Panc1 (cell line): ENCODE measurements at regions not wholly inside any gene's neighbourhood (a gene's known extent, or its start where the extent isn't known, plus 50 kb on each side); places are given as distances from the start of the nearest gene placed in this dataset.
"Not testable (repeated sequence)": the region's sequence is repeated elsewhere in the genome, so short reads cannot be mapped to it uniquely, and the experiment has no call there.

ENCODE experiments used
- ATAC-seq: fragments of 200-7000 bp; cut with Tn5 transposase; 2 replicates; pipeline ENCODE4 v1.9.1; 2020; ENCODE audit warnings: mild to moderate bottlenecking, moderate library complexity
- BruUV-seq: library from RNA; stranded (reverse); fragments of 400-500 nt; replicated peaks from 2 replicates; lab custom pipeline; 2021; lab: Mats Ljungman, UMichigan
- CTCF ChIA-PET: fragments of 300-600 bp; sonication (Branson Sonifier 250); formaldehyde crosslinking; loops from one replicate; lab custom pipeline; 2022; ENCODE audit warnings: antibody characterized with exemption; lab: Charles Lee
- POLR2A ChIA-PET: fragments of 300-600 bp; sonication (Branson Sonifier 250); formaldehyde crosslinking; loops from one replicate; lab custom pipeline; 2022; ENCODE audit warnings: antibody characterized with exemption; lab: Charles Lee
- DNase-seq: peaks from one replicate; pipeline ENCODE4 v3.0.0-alpha.2; 2010; ENCODE audit warnings: low read depth, low spot score
- H3K27ac ChIP-seq: 2 replicates; pipeline ENCODE4 v1.5.1; 2011; ENCODE audit warnings: mild to moderate bottlenecking, low read length, inconsistent platforms
- H3K27me3 ChIP-seq: fragments of 200-500 bp; sonication (Bioruptor generic); 2 replicates; pipeline ENCODE4 v1.6.0; 2014; ENCODE audit warnings: low read length, inconsistent platforms; ENCODE audit not compliant: control insufficient read depth, insufficient read depth
- H3K36me3 ChIP-seq: fragments of 200-500 bp; sonication (Bioruptor generic); 2 replicates; pipeline ENCODE4 v1.5.1; 2014; ENCODE audit warnings: inconsistent platforms, mild to moderate bottlenecking, low read length, moderate library complexity; ENCODE audit not compliant: control insufficient read depth, insufficient read depth
- H3K4me1 ChIP-seq: 2 replicates; pipeline ENCODE4 v1.5.1; 2011; ENCODE audit warnings: inconsistent platforms, mild to moderate bottlenecking, low read length, moderate library complexity; ENCODE audit not compliant: control insufficient read depth, insufficient read depth
- H3K4me3 ChIP-seq, 2 experiments: 2 replicates each; pipeline ENCODE4 v1.5.1; 2011 to 2012; ENCODE audit warnings: low read depth in 2 of 2, low read length in 2 of 2, mild to moderate bottlenecking in 2 of 2, inconsistent platforms in 1 of 2, moderate library complexity in 1 of 2
- H3K9me3 ChIP-seq: fragments of 200-500 bp; sonication (Bioruptor generic); 2 replicates; pipeline ENCODE4 v1.5.1; 2014; ENCODE audit warnings: low read depth, mild to moderate bottlenecking, inconsistent platforms, low read length, moderate library complexity; ENCODE audit not compliant: control insufficient read depth, insufficient read depth
- POLR2AphosphoS5 ChIP-seq: IDR thresholded peaks from 2 replicates; pipeline ENCODE4 v1.6.1; 2012; ENCODE audit warnings: mild to moderate bottlenecking, low read depth, low read length, moderate library complexity
- REST ChIP-seq, 2 experiments: IDR thresholded peaks; 2 replicates each; pipeline ENCODE4 v1.6.1; 2011 to 2012; ENCODE audit warnings: low read depth in 2 of 2, control low read depth in 1 of 2, low read length in 1 of 2, mild to moderate bottlenecking in 1 of 2, moderate library complexity in 1 of 2; ENCODE audit not compliant: insufficient read depth in 1 of 2
- SIN3A ChIP-seq: IDR thresholded peaks from 2 replicates; pipeline ENCODE4 v1.6.1; 2012; ENCODE audit warnings: low read depth, mild to moderate bottlenecking, low read length, moderate library complexity, borderline replicate concordance; ENCODE audit not compliant: insufficient read depth
- TCF7L2 ChIP-seq: IDR thresholded peaks from 2 replicates; pipeline ENCODE4 v1.6.1; 2011; ENCODE audit warnings: mild to moderate bottlenecking, low read depth, low read length, inconsistent platforms
- in situ Hi-C: cut with HindIII; loops from 2 replicates; pipeline ENCODE4 v1.10.0; 2016; ENCODE audit warnings: low sequenced_read_pairs, low pct_unique_long_range_greater_than_20kb
- intact Hi-C: fragments of 100-400 bp; cut with micrococcal nuclease; formaldehyde crosslinking; loops from one replicate; pipeline ENCODE4 v1.10.0; 2022; ENCODE audit not compliant: unreplicated experiment
- TF ChIP-seq, protein P1 (sequence below): fragments of 450-650 bp; IDR thresholded peaks from 2 replicates; pipeline ENCODE4 v1.5.1; 2017; ENCODE audit warnings: mild to moderate bottlenecking

DNA sequence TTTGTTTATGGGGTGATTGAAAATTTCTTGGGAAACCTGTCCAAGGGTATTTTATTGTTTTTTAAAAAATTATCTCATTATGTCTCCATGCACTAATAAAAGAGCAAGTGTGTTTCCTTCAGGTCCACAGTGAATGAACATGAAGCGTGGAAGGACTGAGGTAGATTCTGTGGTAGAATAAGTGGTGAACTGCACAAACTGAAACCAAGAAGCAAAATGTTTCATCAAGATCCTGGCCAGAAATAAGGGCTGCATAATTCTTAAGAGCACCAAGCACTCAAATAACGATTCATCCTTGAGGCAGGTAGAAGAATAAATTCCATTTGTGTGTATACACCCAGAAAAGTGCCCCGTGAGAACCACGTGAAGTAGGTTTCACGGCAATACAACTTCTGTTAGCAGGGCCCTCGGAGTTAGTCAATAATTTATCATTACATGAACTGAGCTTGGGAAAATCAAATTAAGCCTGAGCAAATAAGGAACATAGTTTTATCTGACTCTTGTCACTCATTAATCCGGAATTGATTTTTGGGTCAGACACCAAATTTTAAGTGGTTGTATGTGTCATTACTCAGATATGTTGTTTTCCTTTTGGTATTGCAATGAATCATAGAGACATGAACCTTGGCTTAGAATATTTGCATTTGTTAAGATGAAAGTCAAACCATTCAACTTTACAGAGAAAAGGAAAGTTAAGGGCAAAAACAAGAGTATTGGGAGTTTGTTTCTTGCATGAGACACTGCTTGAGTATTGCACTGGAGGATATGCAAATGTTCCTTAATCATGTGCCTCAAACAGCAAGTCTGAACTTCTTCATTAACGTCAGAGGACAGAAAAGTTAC lies 472.6 kb upstream of the NETO1 start:
- CTCF ChIA-PET: no interaction called here
- DNase-seq (no peak), ATAC-seq (no peak)
- Histone ChIP-seq H3K27me3 (no peaks in the 10 kb centered on the region), H3K4me3 (no peak overlapping the region), H3K4me1 (no peaks in the 10 kb centered on the region), H3K27ac (no peak overlapping the region), H3K36me3 (no peaks in the 10 kb centered on the region), H3K9me3 (no peaks in the 10 kb centered on the region)
- no peak for TF ChIP-seq TCF7L2
- TF ChIP-seq, protein P1, sequence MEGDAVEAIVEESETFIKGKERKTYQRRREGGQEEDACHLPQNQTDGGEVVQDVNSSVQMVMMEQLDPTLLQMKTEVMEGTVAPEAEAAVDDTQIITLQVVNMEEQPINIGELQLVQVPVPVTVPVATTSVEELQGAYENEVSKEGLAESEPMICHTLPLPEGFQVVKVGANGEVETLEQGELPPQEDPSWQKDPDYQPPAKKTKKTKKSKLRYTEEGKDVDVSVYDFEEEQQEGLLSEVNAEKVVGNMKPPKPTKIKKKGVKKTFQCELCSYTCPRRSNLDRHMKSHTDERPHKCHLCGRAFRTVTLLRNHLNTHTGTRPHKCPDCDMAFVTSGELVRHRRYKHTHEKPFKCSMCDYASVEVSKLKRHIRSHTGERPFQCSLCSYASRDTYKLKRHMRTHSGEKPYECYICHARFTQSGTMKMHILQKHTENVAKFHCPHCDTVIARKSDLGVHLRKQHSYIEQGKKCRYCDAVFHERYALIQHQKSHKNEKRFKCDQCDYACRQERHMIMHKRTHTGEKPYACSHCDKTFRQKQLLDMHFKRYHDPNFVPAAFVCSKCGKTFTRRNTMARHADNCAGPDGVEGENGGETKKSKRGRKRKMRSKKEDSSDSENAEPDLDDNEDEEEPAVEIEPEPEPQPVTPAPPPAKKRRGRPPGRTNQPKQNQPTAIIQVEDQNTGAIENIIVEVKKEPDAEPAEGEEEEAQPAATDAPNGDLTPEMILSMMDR: no peak
- TF ChIP-seq SIN3A: no peak
- TF ChIP-seq POLR2AphosphoS5: no peak
- TF ChIP-seq REST (IDR thresholded peaks at IDR 0.05; ENCODE audit: insufficient read depth in 1 of 2, low read depth in 2 of 2, low read length in 1 of 2): no peak
- POLR2A ChIA-PET: no interaction called here
- in situ Hi-C loops: no loop called here
- intact Hi-C loops: no loop called here
- no TSS peak for BruUV-seq

DNA sequence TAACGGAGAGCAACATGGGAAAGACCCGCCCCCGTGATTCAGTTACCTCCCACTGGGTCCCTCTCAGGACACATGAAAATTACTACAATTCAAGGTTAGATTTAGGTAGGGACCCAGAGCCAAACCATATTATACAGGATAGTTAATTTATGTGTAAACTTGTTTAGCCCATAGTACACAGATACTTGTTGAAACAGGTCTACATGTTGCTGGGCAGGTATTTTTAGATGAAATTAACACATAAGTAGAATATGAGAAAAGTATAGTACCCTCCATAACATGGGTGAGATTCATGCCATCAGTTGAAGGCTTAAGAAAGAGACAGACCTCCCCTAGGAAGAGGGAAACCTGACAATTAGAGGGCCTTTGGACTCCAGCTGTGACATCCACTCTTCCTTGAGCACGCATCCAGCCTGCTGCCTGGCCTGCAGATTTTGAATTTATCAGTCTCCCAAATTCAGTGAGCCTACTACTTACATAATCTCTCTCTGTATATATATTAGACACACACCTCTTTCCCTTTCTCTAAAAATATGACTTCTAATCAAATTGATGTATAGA lies 463.5 kb upstream of the NETO1 start:
- TF ChIP-seq REST (IDR thresholded peaks at IDR 0.05; ENCODE audit: insufficient read depth in 1 of 2, low read depth in 2 of 2, low read length in 1 of 2): no peak
- TF ChIP-seq, protein P1: no peak
- TF ChIP-seq TCF7L2: no peak
- no peak for TF ChIP-seq POLR2AphosphoS5
- no peak for TF ChIP-seq SIN3A
- Histone ChIP-seq H3K27me3 (no peaks in the 10 kb centered on the region), H3K36me3 (no peaks in the 10 kb centered on the region), H3K9me3 (no peaks in the 10 kb centered on the region), H3K4me1 (no peaks in the 10 kb centered on the region), H3K4me3 (no peak overlapping the region), H3K27ac (no peak overlapping the region)
- BruUV-seq: no TSS peak
- DNase-seq (no peak), ATAC-seq (no peak)
- intact Hi-C loops (no loop called here), in situ Hi-C loops (no loop called here)
- ChIA-PET POLR2A (no interaction called here), CTCF (no interaction called here)

DNA sequence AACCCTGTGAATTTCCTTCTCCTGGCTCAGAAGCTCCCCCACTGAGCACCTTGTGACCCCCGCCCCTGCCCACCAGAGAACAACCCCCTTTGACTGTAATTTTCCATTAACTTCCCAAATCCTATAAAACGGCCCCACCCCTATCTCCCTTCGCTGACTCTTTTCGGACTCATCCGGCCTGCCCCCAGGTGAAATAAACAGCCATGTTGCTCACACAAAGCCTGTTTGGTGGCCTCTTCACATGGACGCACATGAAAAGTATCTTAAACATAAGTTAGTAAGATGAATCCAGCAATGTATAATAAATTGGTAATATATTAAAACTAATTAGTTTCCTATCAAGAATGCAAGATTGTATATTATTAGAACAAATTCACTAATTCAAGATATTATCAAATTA lies 462.3 kb upstream of the NETO1 start:
- BruUV-seq, H3K27ac ChIP-seq, intact Hi-C loops, H3K4me3 ChIP-seq, H3K36me3 ChIP-seq, H3K9me3 ChIP-seq, ATAC-seq, POLR2A ChIA-PET, DNase-seq, H3K4me1 ChIP-seq, H3K27me3 ChIP-seq, CTCF ChIA-PET, in situ Hi-C loops: not testable (repeated sequence)
